Endothelial cell of umbilical vein (primary cell): ENCODE measurements at regions not wholly inside any gene's neighbourhood (a gene's known extent, or its start where the extent isn't known, plus 50 kb on each side); places are given as distances from the start of the nearest gene placed in this dataset.

Experiments
- BruUV-seq: library from RNA; stranded (reverse); fragments of 400-500 nt; replicated peaks from 2 replicates; lab custom pipeline; 2021; lab: Mats Ljungman, UMichigan
- CTCF ChIA-PET: fragments of 300-600, 350-600 bp; sonication (Branson Sonifier 250); formaldehyde crosslinking; loops from one replicate; lab custom pipeline; 2021; ENCODE audit warnings: antibody characterized with exemption, inconsistent platforms; lab: Charles Lee
- POLR2A ChIA-PET: fragments of 300-600, 350-600 bp; sonication (Branson Sonifier 250); formaldehyde crosslinking; loops from one replicate; lab custom pipeline; 2021; ENCODE audit warnings: antibody characterized with exemption, inconsistent platforms; lab: Charles Lee
- DNase-seq: peaks from one replicate; pipeline ENCODE4 v3.0.0-alpha.2; 2011; ENCODE audit warnings: low read depth, low spot score
- FAIRE-seq: peaks from 2 replicates; lab custom pipeline; 2011; peaks lifted over from hg19 to GRCh38; lab: Jason Lieb, UNC
- H2AFZ ChIP-seq: 2 replicates; pipeline ENCODE4 v1.6.0; 2012; ENCODE audit warnings: low read depth, low read length, control low read depth, inconsistent platforms
- H3K27ac ChIP-seq: 2 replicates; pipeline ENCODE4 v1.5.1; 2011; ENCODE audit warnings: low read depth, mild to moderate bottlenecking, control low read depth, low read length, moderate library complexity; ENCODE audit not compliant: insufficient read depth
- H3K27me3 ChIP-seq, 2 experiments: 2 replicates each; pipeline versions ENCODE4 v1.6.0 to v1.6.1; 2011; ENCODE audit warnings: low read length in 2 of 2, mixed read lengths in 1 of 2; ENCODE audit not compliant: control insufficient read depth in 2 of 2, insufficient read depth in 2 of 2
- H3K36me3 ChIP-seq, 2 experiments: 2 replicates in 1 of 2; 3 replicates in 1 of 2; pipeline ENCODE4 v1.5.1; 2011; ENCODE audit warnings: low read length in 2 of 2, mild to moderate bottlenecking in 1 of 2, moderate library complexity in 1 of 2; ENCODE audit not compliant: control insufficient read depth in 2 of 2, insufficient read depth in 2 of 2; ENCODE audit errors: extremely low read depth in 1 of 2
- H3K4me1 ChIP-seq: 3 replicates; pipeline ENCODE4 v1.5.1; 2011; ENCODE audit warnings: mild to moderate bottlenecking, low read length; ENCODE audit not compliant: control insufficient read depth, insufficient read depth; ENCODE audit errors: extremely low read depth
- H3K4me2 ChIP-seq: 2 replicates; pipeline ENCODE4 v1.6.1; 2011; ENCODE audit warnings: low read length, control low read depth, mixed read lengths; ENCODE audit not compliant: insufficient read depth
- H3K4me3 ChIP-seq, 3 experiments: fragments of 200-600 bp in 1 of 3; sonication (generic), shearing (Covaris generic) in 1 of 3; replicated peaks in 1 of 3; 2 replicates each; pipeline ENCODE4 v1.5.1; 2011 to 2016; ENCODE audit warnings: control low read depth in 3 of 3, low read length in 3 of 3, mild to moderate bottlenecking in 2 of 3, inconsistent platforms in 1 of 3, low read depth in 1 of 3, moderate library complexity in 1 of 3; ENCODE audit not compliant: insufficient read depth in 1 of 3
- H3K79me2 ChIP-seq: 2 replicates; pipeline ENCODE4 v1.6.0; 2012; ENCODE audit warnings: low read length, inconsistent platforms; ENCODE audit not compliant: control insufficient read depth, insufficient read depth
- H3K9ac ChIP-seq: replicated peaks from 2 replicates; pipeline ENCODE3; 2011; ENCODE audit warnings: low read length, control low read depth; ENCODE audit not compliant: insufficient read depth; ENCODE audit errors: extremely low read depth
- H3K9me1 ChIP-seq: replicated peaks from 3 replicates; pipeline ENCODE4 v1.6.0; 2011; ENCODE audit warnings: mild to moderate bottlenecking, low read length; ENCODE audit not compliant: control insufficient read depth, insufficient read depth; ENCODE audit errors: extremely low read depth
- H3K9me3 ChIP-seq: replicated peaks from 2 replicates; pipeline ENCODE4 v1.5.1; 2012; ENCODE audit warnings: low read length, inconsistent platforms; ENCODE audit not compliant: control insufficient read depth, insufficient read depth
- H4K20me1 ChIP-seq: replicated peaks from 2 replicates; pipeline ENCODE3; 2011; ENCODE audit warnings: mild to moderate bottlenecking, low read length; ENCODE audit not compliant: control insufficient read depth, insufficient read depth; ENCODE audit errors: extremely low read depth
- EZH2 ChIP-seq: IDR thresholded peaks from 2 replicates; pipeline ENCODE4 v1.6.1; 2012; ENCODE audit warnings: borderline replicate concordance, low read depth, mild to moderate bottlenecking, moderate library complexity, low read length, inconsistent platforms; ENCODE audit not compliant: severe bottlenecking
- FOS ChIP-seq: IDR thresholded peaks from 2 replicates; pipeline ENCODE4 v1.6.1; 2011; ENCODE audit warnings: mild to moderate bottlenecking, low read length, moderate library complexity, borderline replicate concordance; ENCODE audit not compliant: insufficient read depth
- GATA2 ChIP-seq: IDR thresholded peaks from 2 replicates; pipeline ENCODE4 v1.7.0; 2011; ENCODE audit warnings: low read depth, mild to moderate bottlenecking, moderate library complexity, mixed read lengths, low read length; ENCODE audit not compliant: insufficient read length, insufficient read depth
- JUN ChIP-seq: IDR thresholded peaks from 2 replicates; pipeline ENCODE4 v1.6.1; 2011; ENCODE audit warnings: borderline replicate concordance, low read depth; ENCODE audit not compliant: insufficient read length, insufficient read depth
- POLR2A ChIP-seq: IDR thresholded peaks from 2 replicates; pipeline ENCODE4 v1.6.1; 2012; ENCODE audit warnings: low read depth, mild to moderate bottlenecking, control low read depth, low read length
- dilution Hi-C: fragments of 300-500 bp; cut with MboI; formaldehyde crosslinking; loops from one replicate; pipeline ENCODE4 v1.15.0; 2019; ENCODE audit warnings: low sequenced_read_pairs; ENCODE audit not compliant: extremely low pct_ligation_motif_present
- intact Hi-C: fragments of 100-400 bp; cut with micrococcal nuclease; formaldehyde crosslinking; loops from one replicate; pipeline ENCODE4 v1.10.0; 2022
- TF ChIP-seq, protein P1 (sequence below): IDR thresholded peaks from 2 replicates; pipeline ENCODE4 v1.6.1; 2011; ENCODE audit not compliant: insufficient read depth, insufficient read length
- TF ChIP-seq, protein P2 (sequence below), 2 donors: IDR thresholded peaks; 1 replicate in 1 of 2; 2 replicates in 1 of 2; pipeline ENCODE4 v1.5.1; 2011; ENCODE audit warnings: low read length in 2 of 2, mild to moderate bottlenecking in 2 of 2, moderate library complexity in 2 of 2, control low read depth in 1 of 2, inconsistent platforms in 1 of 2, low read depth in 1 of 2; ENCODE audit not compliant: insufficient read depth in 1 of 2; ENCODE audit errors: extremely low read depth in 1 of 2

DNA sequence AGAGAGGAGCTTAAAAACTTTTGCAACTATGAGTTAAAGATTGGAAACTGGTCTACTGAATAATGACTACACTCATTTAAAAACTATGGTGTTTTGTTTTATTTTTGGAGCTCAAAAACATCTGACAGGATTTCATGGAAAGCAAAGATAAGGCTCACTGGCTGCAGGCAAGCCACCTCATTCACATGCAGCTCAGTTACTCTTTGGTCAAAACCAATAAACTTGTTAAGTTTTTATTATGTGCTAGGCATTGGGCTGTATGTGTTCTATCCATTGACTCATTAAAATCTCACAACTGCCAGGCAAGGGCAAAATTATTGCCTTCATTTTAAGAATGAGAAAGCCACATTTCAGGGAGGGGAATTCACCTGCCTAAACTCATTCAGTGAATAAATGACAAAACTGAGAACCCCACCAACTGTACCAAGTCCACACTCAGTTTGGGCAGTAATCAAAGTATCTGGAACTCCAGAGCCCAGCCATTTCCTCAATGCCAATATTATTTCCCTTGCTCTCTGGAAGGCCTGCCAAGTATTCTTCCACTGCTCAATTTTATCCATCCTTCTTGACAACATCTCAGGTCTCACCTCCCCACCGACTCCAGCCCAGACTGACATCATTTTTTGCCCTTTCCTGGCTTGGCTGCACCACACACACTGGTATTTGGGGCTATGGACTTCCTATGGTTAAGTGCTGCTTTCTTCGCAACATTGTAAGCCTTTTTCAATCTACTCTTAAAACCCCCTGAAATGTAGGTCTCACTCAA lies 401.1 kb upstream of the NFIA start:
- FAIRE-seq (no peak), DNase-seq (peak; percentile 65)
- Histone ChIP-seq H3K4me3 (no peak overlapping the region), H2AFZ (no peak overlapping the region), H3K27ac (no peak overlapping the region), H3K4me1 (peaks cover 5% of the 10 kb centered on the region), H3K9me1 (no peaks in the 10 kb centered on the region), H3K4me2 (no peak overlapping the region), H4K20me1 (no peaks in the 10 kb centered on the region), H3K9ac (no peak overlapping the region), H3K27me3 (no peaks in the 10 kb centered on the region), H3K9me3 (no peaks in the 10 kb centered on the region), H3K79me2 (no peaks in the 10 kb centered on the region), H3K36me3 (no peaks in the 10 kb centered on the region)
- dilution Hi-C loops (no loop called here), intact Hi-C loops (no loop called here)
- POLR2A ChIA-PET: no interaction called here
- CTCF ChIA-PET: interaction anchor here (1.5 kb wide), 1 partner anchor 11 kb away, joined by 3 read pairs; no protein-coding TSS in a partner anchor
- TF ChIP-seq EZH2 (no peak), JUN (no peak), POLR2A (no peak), FOS (no peak), GATA2 (no peak)
- TF ChIP-seq, protein P1, sequence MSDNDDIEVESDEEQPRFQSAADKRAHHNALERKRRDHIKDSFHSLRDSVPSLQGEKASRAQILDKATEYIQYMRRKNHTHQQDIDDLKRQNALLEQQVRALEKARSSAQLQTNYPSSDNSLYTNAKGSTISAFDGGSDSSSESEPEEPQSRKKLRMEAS: no peak
- TF ChIP-seq, protein P2, sequence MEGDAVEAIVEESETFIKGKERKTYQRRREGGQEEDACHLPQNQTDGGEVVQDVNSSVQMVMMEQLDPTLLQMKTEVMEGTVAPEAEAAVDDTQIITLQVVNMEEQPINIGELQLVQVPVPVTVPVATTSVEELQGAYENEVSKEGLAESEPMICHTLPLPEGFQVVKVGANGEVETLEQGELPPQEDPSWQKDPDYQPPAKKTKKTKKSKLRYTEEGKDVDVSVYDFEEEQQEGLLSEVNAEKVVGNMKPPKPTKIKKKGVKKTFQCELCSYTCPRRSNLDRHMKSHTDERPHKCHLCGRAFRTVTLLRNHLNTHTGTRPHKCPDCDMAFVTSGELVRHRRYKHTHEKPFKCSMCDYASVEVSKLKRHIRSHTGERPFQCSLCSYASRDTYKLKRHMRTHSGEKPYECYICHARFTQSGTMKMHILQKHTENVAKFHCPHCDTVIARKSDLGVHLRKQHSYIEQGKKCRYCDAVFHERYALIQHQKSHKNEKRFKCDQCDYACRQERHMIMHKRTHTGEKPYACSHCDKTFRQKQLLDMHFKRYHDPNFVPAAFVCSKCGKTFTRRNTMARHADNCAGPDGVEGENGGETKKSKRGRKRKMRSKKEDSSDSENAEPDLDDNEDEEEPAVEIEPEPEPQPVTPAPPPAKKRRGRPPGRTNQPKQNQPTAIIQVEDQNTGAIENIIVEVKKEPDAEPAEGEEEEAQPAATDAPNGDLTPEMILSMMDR (IDR thresholded peaks at IDR 0.05; ENCODE audit: extremely low read depth in 1 of 2, insufficient read depth in 1 of 2, low read depth in 1 of 2, low read length in 2 of 2): no peak
- no TSS peak for BruUV-seq
